SH-SY5Y (cell line): ENCODE measurements at regions not wholly inside any gene's neighbourhood (a gene's known extent, or its start where the extent isn't known, plus 50 kb on each side); places are given as distances from the start of the nearest gene placed in this dataset.

Experiments
- GATA2 ChIP-seq: IDR thresholded peaks from 2 replicates; pipeline ENCODE4 v1.6.1; 2011; ENCODE audit warnings: mild to moderate bottlenecking, low read depth, low read length
- GATA3 ChIP-seq: IDR thresholded peaks from 2 replicates; pipeline ENCODE4 v1.6.1; 2011; ENCODE audit warnings: low read depth, mild to moderate bottlenecking, low read length, moderate library complexity

- TF ChIP-seq GATA3: no peak
- TF ChIP-seq GATA2: no peak
Observed at GRCh38 chr2:51329512-51329911, 297.6 kb upstream of the NRXN1 start.
